GM21786 (cell line): ENCODE measurements at regions not wholly inside any gene's neighbourhood (a gene's known extent, or its start where the extent isn't known, plus 50 kb on each side); places are given as distances from the start of the nearest gene placed in this dataset.

Source experiments
- ATAC-seq: cut with Tn5 transposase; IDR thresholded peaks from one replicate; pipeline ENCODE4 v1.9.1; 2021; ENCODE audit not compliant: unreplicated experiment

DNA sequence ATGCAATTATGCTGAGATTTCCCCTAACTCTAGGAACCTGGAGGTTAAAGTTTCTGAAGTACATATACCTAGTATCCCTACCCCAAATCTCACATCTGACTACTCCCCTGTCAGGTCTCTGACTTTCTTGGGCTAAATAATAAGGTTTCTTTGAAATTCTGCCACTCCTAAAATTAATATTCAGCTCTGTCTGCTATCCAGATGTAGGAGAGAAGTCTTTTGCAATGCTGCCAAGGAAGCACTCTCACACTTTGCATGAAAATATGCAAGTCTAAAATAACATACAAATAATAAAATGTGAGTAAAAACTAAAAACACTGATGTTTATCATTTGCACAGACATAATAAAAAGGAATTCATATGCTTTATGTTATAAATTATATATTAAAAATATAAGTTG lies 196.9 kb upstream of the LRFN5 start:
- ATAC-seq = no peak

DNA sequence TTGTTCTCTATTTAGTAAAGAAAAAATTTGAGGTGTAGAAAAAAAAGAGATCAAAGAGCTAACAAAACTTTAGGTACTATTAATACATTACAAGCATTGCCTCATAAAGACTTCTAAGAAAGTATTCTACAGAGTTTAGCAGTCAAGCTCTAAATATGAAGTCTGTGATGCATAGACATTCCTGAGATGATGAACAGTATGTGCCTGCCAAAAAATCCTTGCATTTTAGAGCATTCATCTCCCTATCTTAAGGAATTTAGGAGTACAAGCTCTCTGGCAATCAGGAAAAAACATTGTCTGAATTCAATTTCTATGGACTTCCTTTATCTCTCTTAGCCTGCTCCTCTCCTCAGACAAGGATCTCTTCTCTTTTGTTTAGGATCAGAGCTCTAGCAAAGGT lies 202.6 kb upstream of the LRFN5 start:
- no peak for ATAC-seq

GRCh38 chr14:41403360-41403759 lies 203.3 kb upstream of the LRFN5 start:
- ATAC-seq = no peak

DNA sequence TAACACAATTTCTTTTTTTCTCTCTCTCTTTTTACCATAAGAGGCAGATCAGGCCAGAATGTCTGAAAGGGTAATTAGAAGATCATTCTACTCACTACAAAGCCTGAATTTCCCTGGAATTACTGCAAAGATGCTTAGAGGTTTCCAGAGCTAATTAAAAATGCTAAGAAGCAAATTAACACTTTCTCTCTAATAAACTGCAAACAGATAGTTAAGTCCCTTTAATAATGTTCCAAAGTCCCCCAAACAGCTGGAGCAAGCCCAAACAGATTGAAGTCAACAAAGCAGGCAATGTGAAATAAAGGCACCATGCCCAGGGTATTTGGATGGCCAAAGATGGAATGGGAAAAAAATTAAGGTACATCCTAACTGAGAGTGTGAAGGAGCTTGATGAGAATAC lies 208.8 kb upstream of the LRFN5 start:
- ATAC-seq = no peak

- no peak for ATAC-seq
Measured at GRCh38 chr14:41393512-41393911, 213.2 kb upstream of the LRFN5 start.

- ATAC-seq = no peak
Measured at GRCh38 chr14:41392226-41392625, 214.4 kb upstream of the LRFN5 start.

- ATAC-seq = no peak
Measured at GRCh38 chr14:41389355-41389754, 217.3 kb upstream of the LRFN5 start.

- no peak for ATAC-seq
Measured at GRCh38 chr14:41385797-41386196, 220.9 kb upstream of the LRFN5 start.

DNA sequence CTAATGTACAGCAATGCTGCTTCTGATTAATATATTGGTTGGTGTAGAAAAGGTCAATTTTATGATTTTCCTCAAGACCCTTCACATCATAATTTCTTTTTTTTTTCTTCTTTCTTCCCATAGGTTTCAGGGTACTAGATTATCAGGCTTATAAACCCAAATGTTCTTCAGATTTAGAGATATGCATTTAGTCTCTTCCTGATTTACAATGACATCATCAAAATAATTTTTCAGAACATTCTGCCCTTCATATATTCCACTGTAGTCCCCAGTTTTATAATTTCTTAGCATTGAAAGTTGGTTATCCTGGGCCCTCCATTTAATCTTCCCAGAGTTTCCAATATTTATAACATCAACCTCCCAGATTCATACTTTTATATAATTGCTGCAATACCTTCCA lies 226.7 kb upstream of the LRFN5 start:
- ATAC-seq = no peak

DNA sequence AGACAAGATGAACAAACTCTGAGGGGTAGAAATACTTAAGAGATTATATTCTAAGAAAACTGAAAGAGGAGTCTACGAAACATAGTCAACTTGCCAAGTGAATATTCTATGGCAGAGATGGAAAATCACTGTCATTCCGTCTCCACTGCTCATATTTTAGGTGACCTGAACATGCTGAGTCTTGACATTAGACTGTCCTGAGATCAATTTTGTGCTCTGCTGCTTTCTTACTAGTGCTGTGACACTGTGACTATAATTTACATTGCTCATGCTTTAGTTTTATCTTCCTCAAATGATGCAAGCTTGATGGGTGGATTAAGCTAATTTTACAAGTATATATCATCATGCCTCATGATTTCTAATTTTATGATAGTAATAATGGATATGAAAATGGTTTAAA lies 228.2 kb upstream of the LRFN5 start:
- ATAC-seq = no peak

GRCh38 chr14:41377932-41378331 lies 228.7 kb upstream of the LRFN5 start:
- ATAC-seq = no peak

GRCh38 chr14:41374092-41374491 lies 232.6 kb upstream of the LRFN5 start:
- ATAC-seq = no peak

- no peak for ATAC-seq
Measured at GRCh38 chr14:41362139-41362538, 244.5 kb upstream of the LRFN5 start.

GRCh38 chr14:41360126-41360525 lies 246.6 kb upstream of the LRFN5 start:
- ATAC-seq = no peak

- no peak for ATAC-seq
Measured at GRCh38 chr14:41355866-41356265, 250.8 kb upstream of the LRFN5 start.

GRCh38 chr14:41350476-41350875 lies 256.2 kb upstream of the LRFN5 start:
- ATAC-seq = no peak

DNA sequence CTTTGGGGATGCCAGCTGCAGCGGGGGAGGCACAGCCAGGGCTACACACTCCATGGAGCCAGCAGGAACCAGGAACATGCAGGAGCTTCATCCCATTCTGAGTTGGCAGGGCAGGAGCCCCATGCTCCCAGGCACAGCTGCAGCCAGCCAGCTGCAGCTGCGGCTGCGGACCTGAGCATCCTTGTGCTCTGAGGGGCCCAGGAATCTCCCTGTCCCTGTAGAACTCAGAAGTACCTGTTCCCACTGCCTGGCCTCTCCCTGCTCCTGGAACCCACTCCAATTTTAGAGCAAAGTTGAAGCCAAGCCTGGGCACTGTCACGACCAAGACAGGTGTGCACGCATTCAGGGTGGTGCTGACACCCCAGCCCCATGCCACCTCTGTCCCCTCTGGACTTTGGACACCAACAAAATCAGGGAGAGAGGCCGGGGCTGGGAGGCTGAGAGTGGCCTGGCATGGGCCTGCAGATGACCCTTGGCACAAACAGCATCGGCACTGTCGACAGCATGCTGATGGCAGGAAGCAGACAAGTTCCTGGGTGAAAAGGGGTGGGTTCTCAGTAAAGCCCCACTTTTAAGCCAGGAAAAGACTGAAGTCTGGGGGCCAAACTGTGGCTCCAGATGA lies 257.3 kb upstream of the LRFN5 start:
- ATAC-seq = no peak

DNA sequence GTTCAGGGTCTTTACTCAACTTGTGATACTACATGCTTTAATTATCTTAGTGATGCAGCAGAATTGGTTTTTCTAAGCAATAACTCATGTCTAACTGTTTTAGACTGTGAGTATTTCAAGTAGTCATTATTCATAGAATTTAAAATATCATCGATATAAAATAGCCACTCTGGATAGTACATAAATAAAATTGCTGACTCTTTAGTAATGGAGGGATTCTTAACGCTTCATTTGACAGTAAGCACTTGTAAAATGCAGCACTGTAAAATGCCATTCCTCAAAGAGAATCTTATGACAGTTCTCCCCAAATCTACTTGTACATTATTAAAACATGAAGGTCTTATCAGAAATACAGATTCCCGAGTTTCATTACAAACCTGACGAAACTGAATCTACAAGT lies 262.8 kb upstream of the LRFN5 start:
- ATAC-seq = no peak

DNA sequence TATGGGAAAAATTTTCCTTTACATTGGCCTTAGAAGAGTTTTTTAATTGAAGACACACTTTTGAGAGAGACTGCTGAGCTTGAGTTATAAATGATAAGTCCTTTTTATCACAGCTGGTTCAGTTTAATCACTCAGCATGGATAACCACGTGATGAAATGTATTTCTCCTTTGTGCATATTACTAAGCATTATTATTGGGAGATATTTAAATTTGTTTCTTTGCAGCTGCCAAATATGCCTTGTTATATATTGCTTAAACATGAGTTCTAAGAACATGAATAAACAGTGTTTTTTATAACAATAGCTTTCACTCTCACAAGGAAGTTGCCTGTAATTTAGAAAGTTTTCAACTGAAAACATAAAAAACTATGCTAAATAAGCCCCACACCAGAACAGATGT lies 293.5 kb upstream of the LRFN5 start:
- ATAC-seq = no peak

- no peak for ATAC-seq
Measured at GRCh38 chr14:41303506-41303905, 303.2 kb upstream of the LRFN5 start.

GRCh38 chr14:41302776-41303175 lies 303.9 kb upstream of the LRFN5 start:
- no peak for ATAC-seq

DNA sequence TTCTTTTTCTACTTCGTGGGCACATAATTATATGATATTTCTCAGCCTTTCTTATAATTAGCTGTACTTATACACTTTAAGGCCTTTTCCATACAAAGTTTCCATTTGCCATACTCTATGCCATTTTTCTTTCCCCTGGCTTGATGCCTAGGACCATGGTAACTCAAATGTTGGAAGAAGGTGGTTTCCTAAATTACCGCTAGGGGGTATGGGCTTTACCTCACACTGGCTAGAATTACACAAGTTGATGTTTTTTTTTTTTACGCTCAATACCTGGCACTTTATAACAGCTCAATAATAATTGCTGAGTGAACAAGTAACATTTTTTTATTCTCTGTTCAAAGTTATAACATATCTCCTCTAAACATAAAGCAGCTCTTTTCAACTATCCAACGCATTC lies 306.8 kb upstream of the LRFN5 start:
- ATAC-seq = no peak

DNA sequence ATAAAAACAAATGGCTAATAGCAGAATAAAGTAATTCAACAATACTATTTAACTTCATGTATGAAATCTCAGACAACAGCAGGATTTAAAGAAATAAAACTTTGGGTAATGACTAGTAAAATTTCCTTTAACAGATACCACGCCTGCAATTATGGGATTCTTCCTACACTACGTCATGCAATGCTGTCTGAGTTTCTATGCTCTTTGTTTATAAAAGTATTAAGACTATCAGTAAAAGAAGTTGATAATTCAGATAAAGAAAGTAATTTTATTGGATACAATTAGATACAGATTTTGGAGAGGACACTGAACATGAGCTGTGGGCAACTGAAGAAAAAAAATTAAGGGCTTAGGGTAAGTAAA lies 308.4 kb upstream of the LRFN5 start:
- no peak for ATAC-seq
